ENCODE measurements at regions not wholly inside any gene's neighbourhood (a gene's known extent, or its start where the extent isn't known, plus 50 kb on each side); places are given as distances from the start of the nearest gene placed in this dataset.

GRCh38 chr6:121571455-121571854 is 136.0 kb downstream of the GJA1 start (continued):
- TF ChIP-seq AEBP2 (tag by site-specific recombination; IDR thresholded peaks at IDR 0.05; ENCODE audit: borderline replicate concordance), result no peak
- no peak for TF ChIP-seq ZNF140 (tag by site-specific recombination; IDR thresholded peaks at IDR 0.05)
- no peak for TF ChIP-seq ZNF426 (tag by site-specific recombination; IDR thresholded peaks at IDR 0.05)
- TF ChIP-seq ZFP37 (tag by site-specific recombination; IDR thresholded peaks at IDR 0.05), result no peak
- TF ChIP-seq SCRT1 (tag by site-specific recombination; IDR thresholded peaks at IDR 0.05; ENCODE audit: borderline replicate concordance), result no peak
- no peak for TF ChIP-seq ZNF214 (tag by site-specific recombination; IDR thresholded peaks at IDR 0.05; ENCODE audit: borderline replicate concordance)

- Histone ChIP-seq H3K27ac (ENCODE audit: extremely low read depth, low read depth, low read length) (no peak overlapping the region), H3K4me1 (ENCODE audit: control insufficient read depth, insufficient read depth, low read length) (no peaks in the 10 kb centered on the region), H3K4me3 (ENCODE audit: low read depth, low read length) (no peak overlapping the region), H3K9me3 (ENCODE audit: control insufficient read depth, insufficient read depth, low read depth, low read length) (no peaks in the 10 kb centered on the region; the same call in 1 of the 2 replicates), H3K36me3 (ENCODE audit: control insufficient read depth in 2 of 2, insufficient read depth in 1 of 2, low read length in 2 of 2) (no peaks in the 10 kb centered on the region)
- ChIA-PET CTCF (no interaction called here), POLR2A (no interaction called here)
- TF ChIP-seq ZNF624 (tag by site-specific recombination; IDR thresholded peaks at IDR 0.05), result no peak
- TF ChIP-seq ZNF768 (tag by site-specific recombination; IDR thresholded peaks at IDR 0.05), result no peak
- no peak for TF ChIP-seq ZNF529 (tag by site-specific recombination; IDR thresholded peaks at IDR 0.05; ENCODE audit: insufficient replicate concordance)
- no peak for TF ChIP-seq KLF8 (tag by site-specific recombination; IDR thresholded peaks at IDR 0.05)
- TF ChIP-seq ZNF544 (tag by site-specific recombination; IDR thresholded peaks at IDR 0.05), result no peak
- no peak for TF ChIP-seq ZNF561 (tag by site-specific recombination; IDR thresholded peaks at IDR 0.05; ENCODE audit: borderline replicate concordance)
These were observed 138.0 kb downstream of the GJA1 start for GRCh38 chr6:121573481-121573880.

- Histone ChIP-seq H3K36me3 (ENCODE audit: control insufficient read depth in 2 of 2, insufficient read depth in 1 of 2, low read length in 2 of 2) (no peaks in the 10 kb centered on the region), H3K4me3 (ENCODE audit: low read depth, low read length) (no peak overlapping the region), H3K27ac (ENCODE audit: extremely low read depth, low read depth, low read length) (no peak overlapping the region), H3K9me3 (ENCODE audit: control insufficient read depth, insufficient read depth, low read depth, low read length) (no peaks in the 10 kb centered on the region), H3K4me1 (ENCODE audit: control insufficient read depth, insufficient read depth, low read length) (no peaks in the 10 kb centered on the region)
- TF ChIP-seq ZBTB20 (tag by site-specific recombination; IDR thresholded peaks at IDR 0.05) (no peak), WT1 (tag by site-specific recombination; IDR thresholded peaks at IDR 0.05) (no peak), ZNF280C (tag by site-specific recombination; IDR thresholded peaks at IDR 0.05) (no peak), ZNF501 (tag by site-specific recombination; IDR thresholded peaks at IDR 0.05) (no peak), ZNF558 (tag by site-specific recombination; IDR thresholded peaks at IDR 0.05) (no peak), ZNF350 (tag by site-specific recombination; IDR thresholded peaks at IDR 0.05) (no peak), ZNF621 (tag by site-specific recombination; IDR thresholded peaks at IDR 0.05) (no peak), YY1 (tag by site-specific recombination; IDR thresholded peaks at IDR 0.05) (no peak), ZSCAN23 (tag by site-specific recombination; IDR thresholded peaks at IDR 0.05) (no peak), ZNF624 (tag by site-specific recombination; IDR thresholded peaks at IDR 0.05) (no peak), ZFP37 (tag by site-specific recombination; IDR thresholded peaks at IDR 0.05) (no peak), KLF17 (tag by site-specific recombination; IDR thresholded peaks at IDR 0.05) (no peak), ZNF2 (tag by site-specific recombination; IDR thresholded peaks at IDR 0.05) (no peak), ZIC2 (tag by site-specific recombination; IDR thresholded peaks at IDR 0.05) (no peak), SALL2 (tag by site-specific recombination; IDR thresholded peaks at IDR 0.05; ENCODE audit: borderline replicate concordance) (no peak), ZBTB7A (tag by site-specific recombination; IDR thresholded peaks at IDR 0.05; ENCODE audit: low read depth) (no peak), ZBTB17 (tag by site-specific recombination; IDR thresholded peaks at IDR 0.05) (no peak), ZFP3 (tag by site-specific recombination; IDR thresholded peaks at IDR 0.05; ENCODE audit: low read depth) (no peak)
- ChIA-PET POLR2A (no interaction called here), CTCF (interaction anchor here (0.6 kb wide), 2 partner anchors 12 to 248 kb away, joined by 3 read pairs; no protein-coding TSS in a partner anchor)
These were observed 142.8 kb downstream of the GJA1 start for GRCh38 chr6:121578216-121578615.
